ENCODE measurements at regions not wholly inside any gene's neighbourhood (a gene's known extent, or its start where the extent isn't known, plus 50 kb on each side); places are given as distances from the start of the nearest gene placed in this dataset.

- DNase-seq (ENCODE audit: extremely low spot score in 2 of 2): no peak
- Histone ChIP-seq H3K9me3 (no peaks in the 10 kb centered on the region), H3K36me3 (no peaks in the 10 kb centered on the region), H3K4me1 (peaks cover 5% of the 10 kb centered on the region), H3K4me3 (no peak overlapping the region), H3K27me3 (no peaks in the 10 kb centered on the region), H3K27ac (no peak overlapping the region)
- TF ChIP-seq POLR2A (IDR thresholded peaks at IDR 0.05): no peak
- TF ChIP-seq CTCF (IDR thresholded peaks at IDR 0.05): no peak
- TF ChIP-seq POLR2AphosphoS5 (IDR thresholded peaks at IDR 0.05; ENCODE audit: insufficient read depth in 1 of 2, low read depth in 1 of 2): no peak
- intact Hi-C loops (cut with DNase I): no loop called here
Observed at GRCh38 chr6:8739454-8739853, 304.1 kb upstream of the SLC35B3 start.

- no peaks in the 10 kb centered on the region for H3K27me3 ChIP-seq
- no peak for DNase-seq (ENCODE audit: extremely low spot score in 2 of 2)
- H3K4me1 ChIP-seq: peaks cover 5% of the 10 kb centered on the region
- intact Hi-C loops (cut with DNase I): no loop called here
- no peaks in the 10 kb centered on the region for H3K36me3 ChIP-seq
- H3K27ac ChIP-seq: no peak overlapping the region
- TF ChIP-seq POLR2A (IDR thresholded peaks at IDR 0.05) (no peak), CTCF (IDR thresholded peaks at IDR 0.05) (no peak), POLR2AphosphoS5 (IDR thresholded peaks at IDR 0.05; ENCODE audit: insufficient read depth in 1 of 2, low read depth in 1 of 2) (no peak)
- no peaks in the 10 kb centered on the region for H3K9me3 ChIP-seq
- H3K4me3 ChIP-seq: no peak overlapping the region
Observed at GRCh38 chr6:8738951-8739350, 303.6 kb upstream of the SLC35B3 start.

- Histone ChIP-seq H3K4me3 (no peak overlapping the region), H3K27ac (no peak overlapping the region), H3K4me1 (peaks cover 5% of the 10 kb centered on the region), H3K9me3 (no peaks in the 10 kb centered on the region), H3K36me3 (no peaks in the 10 kb centered on the region), H3K27me3 (no peaks in the 10 kb centered on the region)
- TF ChIP-seq POLR2A (IDR thresholded peaks at IDR 0.05): no peak
- no peak for TF ChIP-seq POLR2AphosphoS5 (IDR thresholded peaks at IDR 0.05; ENCODE audit: insufficient read depth in 1 of 2, low read depth in 1 of 2)
- TF ChIP-seq CTCF (IDR thresholded peaks at IDR 0.05): no peak
- intact Hi-C loops (cut with DNase I): no loop called here
- no peak for DNase-seq (ENCODE audit: extremely low spot score in 2 of 2)
Observed at GRCh38 chr6:8736156-8736895, 301.0 kb upstream of the SLC35B3 start.

- no peaks in the 10 kb centered on the region for H3K9me3 ChIP-seq
- H3K4me3 ChIP-seq: no peak overlapping the region
- no peak for TF ChIP-seq CTCF (IDR thresholded peaks at IDR 0.05)
- no peak for TF ChIP-seq POLR2AphosphoS5 (IDR thresholded peaks at IDR 0.05; ENCODE audit: insufficient read depth in 1 of 2, low read depth in 1 of 2)
- no peak for TF ChIP-seq POLR2A (IDR thresholded peaks at IDR 0.05)
- H3K4me1 ChIP-seq: peaks cover 5% of the 10 kb centered on the region
- H3K27me3 ChIP-seq: no peaks in the 10 kb centered on the region
- intact Hi-C loops (cut with DNase I): no loop called here
- no peaks in the 10 kb centered on the region for H3K36me3 ChIP-seq
- no peak overlapping the region for H3K27ac ChIP-seq
- no peak for DNase-seq (ENCODE audit: extremely low spot score in 2 of 2)
Observed at GRCh38 chr6:8733879-8734278, 298.5 kb upstream of the SLC35B3 start.

- intact Hi-C loops (cut with DNase I): no loop called here
- no peak overlapping the region for H3K27ac ChIP-seq
- H3K4me1 ChIP-seq: peaks cover 5% of the 10 kb centered on the region
- H3K36me3 ChIP-seq: no peaks in the 10 kb centered on the region
- no peaks in the 10 kb centered on the region for H3K9me3 ChIP-seq
- H3K27me3 ChIP-seq: no peaks in the 10 kb centered on the region
- no peak overlapping the region for H3K4me3 ChIP-seq
- no peak for DNase-seq (ENCODE audit: extremely low spot score in 2 of 2)
- TF ChIP-seq POLR2AphosphoS5 (IDR thresholded peaks at IDR 0.05; ENCODE audit: insufficient read depth in 1 of 2, low read depth in 1 of 2) (no peak), POLR2A (IDR thresholded peaks at IDR 0.05) (no peak), CTCF (IDR thresholded peaks at IDR 0.05) (no peak)
Observed at GRCh38 chr6:8731874-8732273, 296.5 kb upstream of the SLC35B3 start.

All from vagina (tissue), 2 donors.